ENCODE measurements at regions not wholly inside any gene's neighbourhood (a gene's known extent, or its start where the extent isn't known, plus 50 kb on each side); places are given as distances from the start of the nearest gene placed in this dataset.

- TF ChIP-seq EZH2 (IDR thresholded peaks at IDR 0.05; ENCODE audit: low read length, missing control alignments) (no peak), CTCF (conservative IDR thresholded peaks at IDR 0.05 in 1 of 2, IDR thresholded peaks at IDR 0.05 in 1 of 2; ENCODE audit: low read depth in 1 of 2, low read length in 2 of 2) (no peak)
- H4K20me1 ChIP-seq (ENCODE audit: control insufficient read depth, extremely low read depth, insufficient read depth, low read length), result no peaks in the 10 kb centered on the region
- no peaks in the 10 kb centered on the region for H3K79me2 ChIP-seq (ENCODE audit: control insufficient read depth, insufficient read depth, low read length)
- H3K4me1 ChIP-seq (ENCODE audit: control insufficient read depth, extremely low read depth, insufficient read depth, low read length), result no peaks in the 10 kb centered on the region
- H3K4me3 ChIP-seq (replicated peaks in 1 of 4; ENCODE audit: control extremely low read depth in 1 of 4, insufficient read depth in 1 of 4, low read depth in 3 of 4, low read length in 4 of 4), result no peak overlapping the region
- H3K9me3 ChIP-seq (ENCODE audit: control insufficient read depth, insufficient read depth, low read depth, low read length), result no peaks in the 10 kb centered on the region
- no peak overlapping the region for H3K9ac ChIP-seq (ENCODE audit: insufficient read depth, low read length)
- no peak for DNase-seq (ENCODE audit: low read depth in 2 of 2)
- no peak overlapping the region for H2AFZ ChIP-seq (ENCODE audit: low read length)
- no peaks in the 10 kb centered on the region for H3K27me3 ChIP-seq (ENCODE audit: control insufficient read depth, insufficient read depth, low read length)
- no peak overlapping the region for H3K27ac ChIP-seq (ENCODE audit: insufficient read depth, low read length)
- H3K4me2 ChIP-seq (ENCODE audit: extremely low read depth, insufficient read depth, low read length), result no peak overlapping the region
- H3K36me3 ChIP-seq (ENCODE audit: control insufficient read depth, insufficient read depth, low read length), result no peaks in the 10 kb centered on the region
These were observed 54.5 kb upstream of the VASH1 start for GRCh38 chr14:76706811-76707210.

DNA sequence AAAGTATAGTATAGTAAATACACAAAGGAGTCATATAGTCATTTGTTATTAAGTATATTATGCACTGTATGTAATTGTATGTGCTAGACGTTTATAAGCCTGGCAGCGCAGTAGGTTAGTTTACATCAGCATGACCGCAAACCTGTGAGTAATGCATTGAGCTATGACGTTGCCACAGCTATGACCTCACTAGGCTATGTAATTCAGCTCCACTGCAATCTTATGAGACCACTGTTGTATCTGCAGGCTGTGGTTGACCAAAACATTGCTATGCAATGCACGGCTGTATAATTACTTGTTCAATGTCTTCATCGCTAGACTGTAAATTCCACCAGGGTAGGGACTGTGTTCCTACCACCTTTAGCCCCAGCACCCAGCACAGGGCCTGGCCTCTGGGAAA lies 53.2 kb upstream of the VASH1 start:
- H3K79me2 ChIP-seq (ENCODE audit: control insufficient read depth, insufficient read depth, low read length), result no peaks in the 10 kb centered on the region
- no peak overlapping the region for H2AFZ ChIP-seq (ENCODE audit: low read length)
- TF ChIP-seq CTCF (conservative IDR thresholded peaks at IDR 0.05 in 1 of 2, IDR thresholded peaks at IDR 0.05 in 1 of 2; ENCODE audit: low read depth in 1 of 2, low read length in 2 of 2), result no peak
- TF ChIP-seq EZH2 (IDR thresholded peaks at IDR 0.05; ENCODE audit: low read length, missing control alignments), result no peak
- H3K27me3 ChIP-seq (ENCODE audit: control insufficient read depth, insufficient read depth, low read length), result no peaks in the 10 kb centered on the region
- H4K20me1 ChIP-seq (ENCODE audit: control insufficient read depth, extremely low read depth, insufficient read depth, low read length), result no peaks in the 10 kb centered on the region
- no peaks in the 10 kb centered on the region for H3K36me3 ChIP-seq (ENCODE audit: control insufficient read depth, insufficient read depth, low read length)
- H3K27ac ChIP-seq (ENCODE audit: insufficient read depth, low read length), result no peak overlapping the region
- H3K4me1 ChIP-seq (ENCODE audit: control insufficient read depth, extremely low read depth, insufficient read depth, low read length), result no peaks in the 10 kb centered on the region
- peak; percentile 11 for DNase-seq (ENCODE audit: low read depth in 2 of 2)
- H3K9ac ChIP-seq (ENCODE audit: insufficient read depth, low read length), result no peak overlapping the region
- no peak overlapping the region for H3K4me2 ChIP-seq (ENCODE audit: extremely low read depth, insufficient read depth, low read length)
- no peak overlapping the region for H3K4me3 ChIP-seq (replicated peaks in 1 of 4; ENCODE audit: control extremely low read depth in 1 of 4, insufficient read depth in 1 of 4, low read depth in 3 of 4, low read length in 4 of 4)
- no peaks in the 10 kb centered on the region for H3K9me3 ChIP-seq (ENCODE audit: control insufficient read depth, insufficient read depth, low read depth, low read length)

DNA sequence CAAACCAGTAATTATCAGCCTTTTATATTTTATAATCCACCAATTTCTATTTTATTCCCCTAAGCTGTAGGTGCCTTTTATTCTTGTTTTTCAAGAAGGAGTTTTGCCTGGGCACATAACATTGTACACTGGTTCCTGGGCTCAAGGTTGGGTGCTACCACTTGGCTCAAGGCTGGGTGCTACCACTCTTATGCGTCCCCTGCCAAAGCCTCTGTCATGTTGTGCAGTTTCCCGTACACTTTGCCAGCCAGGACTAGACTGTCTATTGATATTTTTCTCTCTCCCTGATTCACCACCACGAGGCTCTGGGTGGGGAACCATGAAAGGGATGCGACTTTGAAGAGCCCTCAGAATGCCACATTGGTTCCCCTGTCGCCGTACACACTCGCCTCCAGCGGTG lies 52.5 kb upstream of the VASH1 start:
- H3K27me3 ChIP-seq (ENCODE audit: control insufficient read depth, insufficient read depth, low read length), result no peaks in the 10 kb centered on the region
- H3K4me2 ChIP-seq (ENCODE audit: extremely low read depth, insufficient read depth, low read length), result no peak overlapping the region
- H4K20me1 ChIP-seq (ENCODE audit: control insufficient read depth, extremely low read depth, insufficient read depth, low read length), result no peaks in the 10 kb centered on the region
- no peak overlapping the region for H2AFZ ChIP-seq (ENCODE audit: low read length)
- H3K9me3 ChIP-seq (ENCODE audit: control insufficient read depth, insufficient read depth, low read depth, low read length), result no peaks in the 10 kb centered on the region
- H3K9ac ChIP-seq (ENCODE audit: insufficient read depth, low read length), result no peak overlapping the region
- H3K79me2 ChIP-seq (ENCODE audit: control insufficient read depth, insufficient read depth, low read length), result no peaks in the 10 kb centered on the region
- DNase-seq (ENCODE audit: low read depth in 2 of 2), result no peak
- no peaks in the 10 kb centered on the region for H3K36me3 ChIP-seq (ENCODE audit: control insufficient read depth, insufficient read depth, low read length)
- no peak for TF ChIP-seq EZH2 (IDR thresholded peaks at IDR 0.05; ENCODE audit: low read length, missing control alignments)
- TF ChIP-seq CTCF (conservative IDR thresholded peaks at IDR 0.05 in 1 of 2, IDR thresholded peaks at IDR 0.05 in 1 of 2; ENCODE audit: low read depth in 1 of 2, low read length in 2 of 2), result no peak
- H3K27ac ChIP-seq (ENCODE audit: insufficient read depth, low read length), result no peak overlapping the region
- no peaks in the 10 kb centered on the region for H3K4me1 ChIP-seq (ENCODE audit: control insufficient read depth, extremely low read depth, insufficient read depth, low read length)
- H3K4me3 ChIP-seq (replicated peaks in 1 of 4; ENCODE audit: control extremely low read depth in 1 of 4, insufficient read depth in 1 of 4, low read depth in 3 of 4, low read length in 4 of 4), result no peak overlapping the region

All from fibroblast of lung (primary cell).